ENCODE measurements at regions not wholly inside any gene's neighbourhood (a gene's known extent, or its start where the extent isn't known, plus 50 kb on each side); places are given as distances from the start of the nearest gene placed in this dataset.

- TF ChIP-seq POLR2A (IDR thresholded peaks at IDR 0.05) (no peak), CTCF (IDR thresholded peaks at IDR 0.05) (no peak)
Observed at GRCh38 chr20:6466075-6466810, 301.2 kb upstream of the BMP2 start.
